ENCODE measurements at regions not wholly inside any gene's neighbourhood (a gene's known extent, or its start where the extent isn't known, plus 50 kb on each side); places are given as distances from the start of the nearest gene placed in this dataset.

DNA sequence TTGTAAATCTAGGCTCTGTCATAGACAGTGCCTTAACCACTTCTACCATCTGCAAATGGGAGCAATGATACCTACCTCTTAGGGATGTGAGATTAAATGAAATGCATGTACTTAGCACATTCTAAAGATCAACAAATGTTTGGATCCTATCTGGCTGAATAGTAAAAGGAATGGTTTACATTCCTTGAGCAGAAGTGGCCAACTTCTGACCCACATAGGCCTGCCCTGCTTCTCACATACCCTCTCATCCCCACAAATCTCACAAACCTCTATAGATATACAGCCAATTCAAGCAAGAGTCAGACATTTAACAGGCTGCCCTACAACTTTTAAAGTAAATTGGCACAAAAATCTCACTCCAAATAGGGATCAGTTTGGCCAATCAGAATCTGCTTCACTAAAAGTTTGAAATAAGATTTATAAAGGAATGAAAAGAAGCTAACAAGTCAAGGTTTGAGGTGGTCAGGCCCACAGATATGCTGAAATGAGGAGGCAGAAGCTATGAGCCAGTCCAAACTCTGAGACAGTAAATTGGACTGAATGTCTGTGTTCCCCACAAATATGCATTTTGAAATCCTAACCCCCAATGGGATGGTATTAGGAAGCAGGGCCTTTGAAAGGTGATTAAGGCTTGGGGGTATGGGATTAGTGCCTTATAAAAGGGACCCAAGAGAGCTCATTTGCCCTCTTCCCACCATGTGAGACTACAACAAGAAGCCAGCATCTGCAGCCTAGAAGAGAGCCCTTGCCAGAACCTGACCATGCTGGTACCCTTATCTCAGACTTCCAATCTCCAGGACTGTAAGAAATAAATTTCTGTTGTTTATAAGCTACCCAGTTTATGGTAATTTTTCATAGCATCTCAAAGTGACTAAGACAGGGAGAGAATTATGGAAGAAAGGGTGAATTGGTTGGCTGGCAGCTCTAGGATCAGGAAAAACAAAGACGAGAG is 227.8 kb upstream of the RBMS1 start:
- no peak overlapping the region for H3K4me3 ChIP-seq
- DNase-seq (ENCODE audit: low spot score in 2 of 2) = no peak
- TF ChIP-seq, protein P1, sequence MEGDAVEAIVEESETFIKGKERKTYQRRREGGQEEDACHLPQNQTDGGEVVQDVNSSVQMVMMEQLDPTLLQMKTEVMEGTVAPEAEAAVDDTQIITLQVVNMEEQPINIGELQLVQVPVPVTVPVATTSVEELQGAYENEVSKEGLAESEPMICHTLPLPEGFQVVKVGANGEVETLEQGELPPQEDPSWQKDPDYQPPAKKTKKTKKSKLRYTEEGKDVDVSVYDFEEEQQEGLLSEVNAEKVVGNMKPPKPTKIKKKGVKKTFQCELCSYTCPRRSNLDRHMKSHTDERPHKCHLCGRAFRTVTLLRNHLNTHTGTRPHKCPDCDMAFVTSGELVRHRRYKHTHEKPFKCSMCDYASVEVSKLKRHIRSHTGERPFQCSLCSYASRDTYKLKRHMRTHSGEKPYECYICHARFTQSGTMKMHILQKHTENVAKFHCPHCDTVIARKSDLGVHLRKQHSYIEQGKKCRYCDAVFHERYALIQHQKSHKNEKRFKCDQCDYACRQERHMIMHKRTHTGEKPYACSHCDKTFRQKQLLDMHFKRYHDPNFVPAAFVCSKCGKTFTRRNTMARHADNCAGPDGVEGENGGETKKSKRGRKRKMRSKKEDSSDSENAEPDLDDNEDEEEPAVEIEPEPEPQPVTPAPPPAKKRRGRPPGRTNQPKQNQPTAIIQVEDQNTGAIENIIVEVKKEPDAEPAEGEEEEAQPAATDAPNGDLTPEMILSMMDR (IDR thresholded peaks at IDR 0.05) = no peak
- H3K9me3 ChIP-seq = no peaks in the 10 kb centered on the region
- no peaks in the 10 kb centered on the region for H3K36me3 ChIP-seq
- no peak overlapping the region for H3K27ac ChIP-seq
- intact Hi-C loops (cut with DNase I) = no loop called here
- H3K4me1 ChIP-seq = no peaks in the 10 kb centered on the region
- H3K27me3 ChIP-seq = no peaks in the 10 kb centered on the region

DNA sequence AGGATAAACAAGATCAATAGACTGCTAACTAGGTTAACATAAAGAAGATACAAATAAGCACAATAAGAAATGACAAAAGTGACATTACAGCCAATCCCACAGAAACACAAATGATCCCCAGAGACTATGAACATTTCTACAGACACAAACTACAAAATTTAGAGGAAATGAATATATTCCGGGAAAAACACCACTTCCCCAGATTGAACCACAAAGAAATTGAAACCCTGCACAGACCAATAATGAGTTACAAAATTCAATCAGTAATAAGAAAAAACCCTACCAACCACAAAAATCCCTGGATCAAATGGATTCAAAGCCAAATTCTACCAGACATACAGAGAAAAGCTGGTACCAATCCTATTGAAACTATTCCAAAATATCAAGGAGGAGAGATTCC is 232.4 kb upstream of the RBMS1 start:
- no peak for DNase-seq (ENCODE audit: low spot score in 2 of 2)
- TF ChIP-seq, protein P1 (IDR thresholded peaks at IDR 0.05) = no peak
- H3K36me3 ChIP-seq = no peaks in the 10 kb centered on the region
- no peaks in the 10 kb centered on the region for H3K4me1 ChIP-seq
- no peaks in the 10 kb centered on the region for H3K27me3 ChIP-seq
- H3K27ac ChIP-seq = no peak overlapping the region
- no peaks in the 10 kb centered on the region for H3K9me3 ChIP-seq
- intact Hi-C loops (cut with DNase I) = no loop called here
- H3K4me3 ChIP-seq = no peak overlapping the region

DNA sequence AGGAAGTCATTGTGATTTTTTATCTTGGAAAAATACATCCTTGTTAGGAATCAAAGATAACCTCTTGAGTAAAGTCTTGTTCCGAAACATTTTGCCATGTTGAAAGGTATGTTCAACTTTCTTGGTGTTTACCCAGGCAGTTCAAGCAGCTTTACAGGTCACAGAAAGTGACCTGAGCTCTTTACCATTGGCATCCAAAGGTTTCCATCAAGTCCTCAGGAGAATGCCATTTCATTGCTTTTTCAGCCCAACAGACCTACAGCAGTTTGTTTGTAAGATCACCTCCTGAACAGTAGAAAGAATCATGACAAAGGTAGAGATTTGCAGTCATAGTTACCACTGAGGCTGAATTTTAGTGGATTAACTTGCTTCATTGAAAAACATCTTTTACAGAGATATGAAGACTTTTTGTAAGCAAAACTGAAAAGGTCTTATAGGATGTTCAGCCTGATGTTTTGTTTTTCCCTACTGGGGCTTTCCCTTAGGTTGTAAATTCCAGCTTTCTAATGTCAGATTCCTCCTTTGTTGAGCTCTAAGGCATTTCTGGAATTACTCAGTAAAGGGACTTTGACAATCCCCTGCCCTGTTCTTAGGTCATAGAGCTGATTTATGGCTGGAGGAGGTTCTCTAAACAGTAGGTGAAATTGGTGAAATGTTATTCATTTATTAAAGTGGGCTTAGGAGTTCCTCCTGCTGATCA is 236.8 kb upstream of the RBMS1 start:
- Histone ChIP-seq H3K9me3 (no peaks in the 10 kb centered on the region), H3K27ac (no peak overlapping the region), H3K4me1 (no peaks in the 10 kb centered on the region), H3K36me3 (no peaks in the 10 kb centered on the region), H3K4me3 (no peak overlapping the region), H3K27me3 (no peaks in the 10 kb centered on the region)
- intact Hi-C loops (cut with DNase I) = no loop called here
- no peak for DNase-seq (ENCODE audit: low spot score in 2 of 2)
- TF ChIP-seq, protein P1 (IDR thresholded peaks at IDR 0.05) = no peak

DNA sequence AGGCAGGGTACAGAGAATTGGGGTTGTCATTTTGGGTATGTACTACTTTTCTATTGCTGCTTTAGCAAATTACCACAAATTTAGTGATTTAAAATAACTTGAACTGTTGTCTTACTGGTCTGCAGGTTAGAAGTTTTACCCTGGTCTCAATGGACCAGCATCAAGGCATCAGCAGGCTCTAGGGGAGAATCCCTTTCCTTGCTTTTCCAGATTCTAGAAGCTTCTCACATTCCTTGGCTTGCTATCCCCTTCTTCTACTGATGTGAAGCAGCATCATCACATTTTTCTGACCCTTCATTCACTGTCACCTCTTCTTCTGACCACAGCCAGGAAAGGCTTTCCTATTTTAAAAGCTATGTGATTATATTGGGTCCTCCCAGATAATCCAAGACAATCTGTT is 237.8 kb upstream of the RBMS1 start:
- no peak for DNase-seq (ENCODE audit: low spot score in 2 of 2)
- TF ChIP-seq, protein P1 (IDR thresholded peaks at IDR 0.05) = no peak
- Histone ChIP-seq H3K4me1 (no peaks in the 10 kb centered on the region), H3K36me3 (no peaks in the 10 kb centered on the region), H3K9me3 (no peaks in the 10 kb centered on the region), H3K4me3 (no peak overlapping the region), H3K27me3 (no peaks in the 10 kb centered on the region), H3K27ac (no peak overlapping the region)
- intact Hi-C loops (cut with DNase I) = no loop called here

DNA sequence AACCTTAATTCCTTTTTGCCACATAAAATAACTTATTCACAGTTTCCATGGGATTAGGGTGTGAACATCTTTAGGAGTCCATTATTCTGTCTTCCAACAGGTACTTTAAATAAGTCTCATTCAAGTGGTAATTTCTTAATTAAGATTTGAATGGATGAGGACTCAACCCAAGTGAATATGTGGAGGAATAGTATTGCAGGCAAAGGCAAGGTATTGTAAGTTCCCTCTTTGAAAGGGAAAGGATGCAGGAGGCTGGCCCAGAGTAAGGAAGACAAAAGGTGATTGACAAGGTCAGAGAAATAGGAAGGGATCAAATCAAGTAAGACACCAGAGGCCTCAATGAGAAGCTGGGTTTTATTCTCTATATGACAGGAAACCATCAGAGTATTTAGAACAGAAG is 238.2 kb upstream of the RBMS1 start:
- no peak for DNase-seq (ENCODE audit: low spot score in 2 of 2)
- intact Hi-C loops (cut with DNase I) = no loop called here
- Histone ChIP-seq H3K4me1 (no peaks in the 10 kb centered on the region), H3K27ac (no peak overlapping the region), H3K27me3 (no peaks in the 10 kb centered on the region), H3K9me3 (no peaks in the 10 kb centered on the region), H3K36me3 (no peaks in the 10 kb centered on the region), H3K4me3 (no peak overlapping the region)
- TF ChIP-seq, protein P1 (IDR thresholded peaks at IDR 0.05) = no peak

Measured in ascending aorta (tissue), 2 donors.